GM12872 (cell line): ENCODE measurements at regions not wholly inside any gene's neighbourhood (a gene's known extent, or its start where the extent isn't known, plus 50 kb on each side); places are given as distances from the start of the nearest gene placed in this dataset.

Source experiments
- TF ChIP-seq, protein P1 (sequence below): IDR thresholded peaks from 3 replicates; pipeline ENCODE4 v1.5.1; 2011; ENCODE audit warnings: low read depth, mild to moderate bottlenecking, low read length, moderate library complexity; ENCODE audit not compliant: insufficient read depth

DNA sequence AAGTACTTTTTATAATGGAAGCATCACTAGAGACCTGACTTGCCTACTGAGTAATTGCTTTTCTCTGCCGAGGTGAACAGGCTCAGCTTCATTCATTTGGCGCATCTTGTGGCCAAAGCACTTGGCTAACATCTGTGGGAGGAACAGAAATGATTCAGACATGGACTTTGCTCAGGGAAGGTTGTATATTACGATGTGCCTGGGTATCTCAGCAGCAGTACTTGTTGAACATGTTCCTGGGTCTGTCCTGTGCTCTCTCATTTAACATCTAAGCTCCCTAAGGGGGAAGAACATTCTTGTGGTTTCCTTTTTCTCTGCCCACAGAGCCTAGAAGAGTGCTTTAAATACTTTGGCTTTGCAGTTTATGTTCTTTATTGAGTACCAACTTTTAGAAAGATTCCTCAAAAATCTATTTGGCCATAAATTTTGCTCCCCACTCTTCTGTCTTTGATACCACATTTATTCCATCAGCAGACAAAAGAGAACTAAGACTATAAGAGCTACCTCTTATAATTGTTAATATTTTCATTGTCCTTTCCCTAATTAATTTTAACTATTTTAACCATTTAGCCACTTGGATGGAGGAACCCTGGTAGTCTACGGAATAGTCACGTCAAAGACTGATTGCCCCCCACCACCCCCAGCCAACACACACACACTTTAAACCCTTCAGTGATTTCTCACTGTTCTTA, 101.2 kb upstream of the EGLN3 start:
- TF ChIP-seq, protein P1, sequence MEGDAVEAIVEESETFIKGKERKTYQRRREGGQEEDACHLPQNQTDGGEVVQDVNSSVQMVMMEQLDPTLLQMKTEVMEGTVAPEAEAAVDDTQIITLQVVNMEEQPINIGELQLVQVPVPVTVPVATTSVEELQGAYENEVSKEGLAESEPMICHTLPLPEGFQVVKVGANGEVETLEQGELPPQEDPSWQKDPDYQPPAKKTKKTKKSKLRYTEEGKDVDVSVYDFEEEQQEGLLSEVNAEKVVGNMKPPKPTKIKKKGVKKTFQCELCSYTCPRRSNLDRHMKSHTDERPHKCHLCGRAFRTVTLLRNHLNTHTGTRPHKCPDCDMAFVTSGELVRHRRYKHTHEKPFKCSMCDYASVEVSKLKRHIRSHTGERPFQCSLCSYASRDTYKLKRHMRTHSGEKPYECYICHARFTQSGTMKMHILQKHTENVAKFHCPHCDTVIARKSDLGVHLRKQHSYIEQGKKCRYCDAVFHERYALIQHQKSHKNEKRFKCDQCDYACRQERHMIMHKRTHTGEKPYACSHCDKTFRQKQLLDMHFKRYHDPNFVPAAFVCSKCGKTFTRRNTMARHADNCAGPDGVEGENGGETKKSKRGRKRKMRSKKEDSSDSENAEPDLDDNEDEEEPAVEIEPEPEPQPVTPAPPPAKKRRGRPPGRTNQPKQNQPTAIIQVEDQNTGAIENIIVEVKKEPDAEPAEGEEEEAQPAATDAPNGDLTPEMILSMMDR: no peak

DNA sequence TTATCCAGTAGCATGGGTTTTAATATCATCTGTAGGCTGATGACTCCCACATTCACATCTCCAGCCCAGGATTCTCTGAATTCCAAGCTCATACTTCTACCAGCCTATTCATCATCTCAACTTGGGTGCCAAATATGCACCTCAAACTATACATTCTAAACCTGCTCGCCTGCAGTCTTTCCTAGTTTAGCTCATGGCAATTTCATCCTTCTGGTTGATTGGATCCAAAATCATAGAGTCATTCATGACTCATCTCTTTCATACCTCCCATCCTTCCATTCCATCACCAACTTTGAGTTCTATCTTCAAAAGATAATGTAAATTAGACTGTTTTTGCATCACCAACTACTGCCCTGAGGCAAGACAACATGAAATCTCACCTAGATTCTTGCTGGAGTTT, 99.7 kb upstream of the EGLN3 start:
- TF ChIP-seq, protein P1: no peak

- TF ChIP-seq, protein P1: no peak
Observed at GRCh38 chr14:34049790-34050189, 98.9 kb upstream of the EGLN3 start.

DNA sequence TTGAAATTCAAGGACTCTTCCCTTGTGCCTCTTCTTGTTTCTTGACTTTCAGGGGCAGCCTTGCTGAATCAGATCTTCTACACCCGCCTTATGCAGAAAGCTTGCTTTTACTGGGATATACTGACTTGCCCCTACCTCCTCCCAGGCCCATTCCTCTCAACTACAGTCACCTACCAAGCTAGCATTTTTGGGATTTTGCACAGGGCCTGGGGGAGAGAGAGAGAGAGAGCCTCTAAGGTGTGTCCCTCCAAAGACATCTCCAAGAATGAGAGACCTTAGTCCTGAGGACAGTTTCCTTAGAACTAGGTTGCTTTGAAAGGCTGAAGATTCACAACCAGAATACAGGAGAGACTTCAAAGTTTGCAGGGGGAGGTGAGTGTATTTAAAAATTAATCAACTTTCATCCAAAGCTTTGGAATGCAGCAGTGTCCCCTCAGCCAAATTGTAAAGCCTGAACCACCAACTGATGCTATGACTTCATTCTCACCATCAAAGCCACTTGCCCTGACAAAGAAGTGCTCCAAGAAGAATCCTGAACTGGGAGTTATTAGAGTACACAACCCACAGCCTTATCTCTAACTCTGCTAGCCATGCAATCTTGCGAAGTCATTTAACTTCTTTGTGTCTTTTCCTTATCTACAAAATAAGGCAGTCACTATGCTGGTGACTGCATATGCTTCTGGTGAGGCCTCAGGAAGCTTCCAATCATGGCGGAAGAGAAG, 96.1 kb upstream of the EGLN3 start:
- TF ChIP-seq, protein P1: no peak

- TF ChIP-seq, protein P1: no peak
Observed at GRCh38 chr14:34044666-34045306, 93.9 kb upstream of the EGLN3 start.

GRCh38 chr14:34044373-34044637, 93.4 kb upstream of the EGLN3 start:
- TF ChIP-seq, protein P1: no peak

DNA sequence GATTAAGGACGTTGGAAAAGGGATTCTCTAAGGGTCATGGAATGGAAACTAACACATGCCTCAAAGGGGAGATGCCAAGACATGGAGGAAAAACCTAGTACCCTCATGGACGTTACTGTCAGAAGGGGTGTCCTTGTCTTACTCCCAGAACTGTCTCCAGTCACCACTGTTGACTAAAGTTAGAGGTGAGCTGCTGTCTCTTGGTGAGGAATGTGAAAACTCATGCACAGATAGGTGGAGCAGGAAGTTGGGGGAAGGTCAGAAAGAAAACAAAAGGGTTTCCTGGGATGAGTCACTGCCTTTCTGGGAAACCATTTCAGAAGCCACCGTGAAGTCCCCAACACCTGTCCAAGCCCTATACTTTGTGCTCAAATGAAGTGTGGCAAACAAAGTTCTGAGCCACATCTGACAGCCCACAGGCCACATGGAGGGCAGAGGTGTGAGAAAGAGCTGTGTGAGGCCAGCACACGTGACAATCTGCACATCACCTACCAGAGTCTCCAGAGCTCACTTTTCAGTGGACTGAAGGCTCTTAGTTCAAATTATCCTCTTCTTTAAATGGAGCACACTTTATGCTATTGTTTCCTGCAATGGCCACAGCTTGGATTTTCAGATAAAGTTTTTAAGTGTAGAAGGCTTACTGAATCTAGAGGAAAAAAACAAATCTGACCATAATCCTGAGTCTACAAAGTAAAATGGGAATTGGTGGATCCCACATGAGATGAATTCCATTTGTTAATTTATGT, 92.9 kb upstream of the EGLN3 start:
- TF ChIP-seq, protein P1: no peak
